ENCODE measurements at regions not wholly inside any gene's neighbourhood (a gene's known extent, or its start where the extent isn't known, plus 50 kb on each side); places are given as distances from the start of the nearest gene placed in this dataset.

DNA sequence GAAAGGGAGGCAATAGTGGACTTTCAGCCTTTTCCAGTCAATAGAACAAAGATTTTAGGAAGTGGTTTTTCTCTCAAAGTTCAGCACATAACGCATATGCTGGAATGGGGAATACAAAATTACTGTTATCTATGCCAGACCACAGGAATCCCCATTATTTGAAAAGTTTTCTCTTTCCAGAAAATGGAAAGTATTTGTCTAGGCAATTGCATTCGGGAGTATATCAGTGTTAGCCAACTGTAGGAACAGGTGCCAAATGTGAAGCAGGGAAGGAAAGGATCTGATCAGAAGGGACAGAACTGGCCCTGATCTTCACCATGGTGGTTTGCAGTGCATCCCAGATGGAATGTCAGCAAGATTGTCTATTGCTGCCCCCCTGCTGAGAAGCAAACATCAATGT is 213.6 kb downstream of the CPE start:
- TF ChIP-seq, protein P1, sequence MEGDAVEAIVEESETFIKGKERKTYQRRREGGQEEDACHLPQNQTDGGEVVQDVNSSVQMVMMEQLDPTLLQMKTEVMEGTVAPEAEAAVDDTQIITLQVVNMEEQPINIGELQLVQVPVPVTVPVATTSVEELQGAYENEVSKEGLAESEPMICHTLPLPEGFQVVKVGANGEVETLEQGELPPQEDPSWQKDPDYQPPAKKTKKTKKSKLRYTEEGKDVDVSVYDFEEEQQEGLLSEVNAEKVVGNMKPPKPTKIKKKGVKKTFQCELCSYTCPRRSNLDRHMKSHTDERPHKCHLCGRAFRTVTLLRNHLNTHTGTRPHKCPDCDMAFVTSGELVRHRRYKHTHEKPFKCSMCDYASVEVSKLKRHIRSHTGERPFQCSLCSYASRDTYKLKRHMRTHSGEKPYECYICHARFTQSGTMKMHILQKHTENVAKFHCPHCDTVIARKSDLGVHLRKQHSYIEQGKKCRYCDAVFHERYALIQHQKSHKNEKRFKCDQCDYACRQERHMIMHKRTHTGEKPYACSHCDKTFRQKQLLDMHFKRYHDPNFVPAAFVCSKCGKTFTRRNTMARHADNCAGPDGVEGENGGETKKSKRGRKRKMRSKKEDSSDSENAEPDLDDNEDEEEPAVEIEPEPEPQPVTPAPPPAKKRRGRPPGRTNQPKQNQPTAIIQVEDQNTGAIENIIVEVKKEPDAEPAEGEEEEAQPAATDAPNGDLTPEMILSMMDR (conservative IDR thresholded peaks at IDR 0.05 in 1 of 2, IDR thresholded peaks at IDR 0.05 in 1 of 2; ENCODE audit: low read depth in 1 of 2, low read length in 2 of 2) = no peak
- no peak for TF ChIP-seq EZH2 (IDR thresholded peaks at IDR 0.05; ENCODE audit: low read length, missing control alignments)

All from fibroblast of lung (primary cell).